ENCODE measurements at regions not wholly inside any gene's neighbourhood (a gene's known extent, or its start where the extent isn't known, plus 50 kb on each side); places are given as distances from the start of the nearest gene placed in this dataset.

- no peaks in the 10 kb centered on the region for H3K36me3 ChIP-seq
- no peaks in the 10 kb centered on the region for H3K4me1 ChIP-seq
- no peaks in the 10 kb centered on the region for H3K9me3 ChIP-seq
- no peak for DNase-seq (ENCODE audit: extremely low spot score)
- no peaks in the 10 kb centered on the region for H3K27me3 ChIP-seq
- H3K4me3 ChIP-seq, result no peak overlapping the region
- intact Hi-C loops (cut with DNase I), result no loop called here
- WGBS, result 92% methylated on average over 4 of the region's 4 CpGs
- TF ChIP-seq POLR2AphosphoS5 (IDR thresholded peaks at IDR 0.05) (no peak), EP300 (IDR thresholded peaks at IDR 0.05) (no peak), CTCF (IDR thresholded peaks at IDR 0.05) (no peak)
- no peak overlapping the region for H3K27ac ChIP-seq (replicated peaks in 1 of 4)
Measured at GRCh38 chr13:58018020-58018419, 386.5 kb downstream of the PCDH17 start.

GRCh38 chr13:58018865-58019264 lies 387.3 kb downstream of the PCDH17 start:
- Histone ChIP-seq H3K27me3 (no peaks in the 10 kb centered on the region), H3K4me3 (no peak overlapping the region), H3K27ac (replicated peaks in 1 of 4) (no peak overlapping the region), H3K9me3 (no peaks in the 10 kb centered on the region), H3K36me3 (no peaks in the 10 kb centered on the region), H3K4me1 (no peaks in the 10 kb centered on the region)
- intact Hi-C loops (cut with DNase I), result no loop called here
- WGBS, result 56% methylated on average over 1 of the region's 1 CpG
- DNase-seq (ENCODE audit: extremely low spot score), result no peak
- no peak for TF ChIP-seq EP300 (IDR thresholded peaks at IDR 0.05)

- intact Hi-C loops (cut with DNase I), result no loop called here
- TF ChIP-seq CTCF (IDR thresholded peaks at IDR 0.05), result no peak
- no peak for TF ChIP-seq POLR2A (IDR thresholded peaks at IDR 0.05; ENCODE audit: low read depth)
- no peak for TF ChIP-seq EP300 (IDR thresholded peaks at IDR 0.05)
- no peak for TF ChIP-seq POLR2AphosphoS5 (IDR thresholded peaks at IDR 0.05)
- WGBS, result 94% methylated on average over 7 of the region's 7 CpGs
- DNase-seq (ENCODE audit: extremely low spot score), result no peak
- Histone ChIP-seq H3K27ac (replicated peaks in 1 of 4) (no peak overlapping the region), H3K27me3 (no peaks in the 10 kb centered on the region), H3K36me3 (no peaks in the 10 kb centered on the region), H3K4me3 (no peak overlapping the region), H3K4me1 (no peaks in the 10 kb centered on the region), H3K9me3 (no peaks in the 10 kb centered on the region)
Measured at GRCh38 chr13:58024103-58024502, 392.6 kb downstream of the PCDH17 start.

GRCh38 chr13:58025821-58026220 lies 394.3 kb downstream of the PCDH17 start:
- Histone ChIP-seq H3K9me3 (no peaks in the 10 kb centered on the region), H3K27me3 (no peaks in the 10 kb centered on the region), H3K4me3 (no peak overlapping the region), H3K36me3 (no peaks in the 10 kb centered on the region), H3K4me1 (no peaks in the 10 kb centered on the region), H3K27ac (replicated peaks in 1 of 4) (no peak overlapping the region)
- DNase-seq (ENCODE audit: extremely low spot score), result no peak
- WGBS, result 28% methylated on average over 1 of the region's 1 CpG
- no peak for TF ChIP-seq POLR2A (IDR thresholded peaks at IDR 0.05; ENCODE audit: low read depth)
- no peak for TF ChIP-seq CTCF (IDR thresholded peaks at IDR 0.05)
- TF ChIP-seq EP300 (IDR thresholded peaks at IDR 0.05), result no peak
- TF ChIP-seq POLR2AphosphoS5 (IDR thresholded peaks at IDR 0.05), result no peak
- intact Hi-C loops (cut with DNase I), result no loop called here

- H3K27me3 ChIP-seq, result no peaks in the 10 kb centered on the region
- no peak overlapping the region for H3K27ac ChIP-seq (replicated peaks in 1 of 4)
- no peaks in the 10 kb centered on the region for H3K4me1 ChIP-seq
- TF ChIP-seq POLR2A (IDR thresholded peaks at IDR 0.05; ENCODE audit: low read depth), result no peak
- no peak for TF ChIP-seq POLR2AphosphoS5 (IDR thresholded peaks at IDR 0.05)
- TF ChIP-seq EP300 (IDR thresholded peaks at IDR 0.05), result no peak
- TF ChIP-seq CTCF (IDR thresholded peaks at IDR 0.05), result no peak
- 66% methylated on average over 2 of the region's 2 CpGs for WGBS
- no peak overlapping the region for H3K4me3 ChIP-seq
- intact Hi-C loops (cut with DNase I), result no loop called here
- H3K36me3 ChIP-seq, result no peaks in the 10 kb centered on the region
- H3K9me3 ChIP-seq, result no peaks in the 10 kb centered on the region
- DNase-seq (ENCODE audit: extremely low spot score), result no peak
Measured at GRCh38 chr13:58032676-58033460, 401.3 kb downstream of the PCDH17 start.
